Spleen (tissue), 11 donors: ENCODE measurements at regions not wholly inside any gene's neighbourhood (a gene's known extent, or its start where the extent isn't known, plus 50 kb on each side); places are given as distances from the start of the nearest gene placed in this dataset.
A peak's percentile ranks its signal among the peaks of the same experiment; 100 is the strongest.

Experiments used
- DNase-seq: peaks from one replicate; pipeline ENCODE4 v3.0.0-alpha.2; 2020
- H3K27ac ChIP-seq, 8 donors: fragments of 200-600 bp; sonication (generic) in 7 of 8; 1 replicate in 4 of 8; 2 replicates in 4 of 8; pipeline versions ENCODE4 v1.5.0 to v1.8.0; 2016 to 2021; ENCODE audit warnings: inconsistent platforms in 4 of 8, mild to moderate bottlenecking in 4 of 8, moderate library complexity in 1 of 8
- H3K27me3 ChIP-seq, 7 donors: fragments of 200-600 bp; sonication (generic) in 6 of 7; replicated peaks in 1 of 7; 1 replicate in 4 of 7; 2 replicates in 3 of 7; pipeline versions ENCODE4 v1.5.0 to v1.8.0; 2016 to 2021; ENCODE audit warnings: inconsistent platforms in 3 of 7, mild to moderate bottlenecking in 1 of 7
- H3K36me3 ChIP-seq, 6 donors: fragments of 200-600 bp; sonication (generic) in 5 of 6; 1 replicate in 4 of 6; 2 replicates in 2 of 6; pipeline versions ENCODE4 v1.5.0 to v1.8.0; 2016 to 2021; ENCODE audit warnings: inconsistent platforms in 2 of 6
- H3K4me1 ChIP-seq, 6 donors: fragments of 200-600 bp; sonication (generic) in 5 of 6; 1 replicate in 3 of 6; 2 replicates in 3 of 6; pipeline versions ENCODE4 v1.5.0 to v1.8.0; 2016 to 2021; ENCODE audit warnings: inconsistent platforms in 3 of 6
- H3K4me3 ChIP-seq, 8 donors: fragments of 200-600 bp; sonication (generic) in 7 of 8; 1 replicate in 4 of 8; 2 replicates in 4 of 8; pipeline versions ENCODE4 v1.5.0 to v1.8.0; 2016 to 2021; ENCODE audit warnings: inconsistent platforms in 4 of 8, mild to moderate bottlenecking in 4 of 8, moderate library complexity in 2 of 8
- H3K9me3 ChIP-seq, 8 donors: fragments of 200-600 bp; sonication (generic) in 7 of 8; 1 replicate in 4 of 8; 2 replicates in 4 of 8; pipeline versions ENCODE4 v1.5.0 to v1.8.0; 2016 to 2021; ENCODE audit warnings: inconsistent platforms in 4 of 8
- POLR2A ChIP-seq, 3 donors: fragments of 450-650 bp; IDR thresholded peaks; one replicate each; pipeline ENCODE4 v1.5.1; 2017; ENCODE audit warnings: antibody characterized with exemption in 3 of 3, mild to moderate bottlenecking in 1 of 3
- POLR2AphosphoS5 ChIP-seq, 3 donors: sonication (generic); formaldehyde crosslinking; IDR thresholded peaks; one replicate each; pipeline ENCODE4 v1.5.1; 2017; ENCODE audit warnings: antibody characterized with exemption in 3 of 3
- WGBS, 5 donors: extraction: QIAGEN DNeasy Blood & Tissue Kit in 3 of 5; methylation state at CpG; one replicate each; pipeline versions ENCODE4 v1.1.5 to v1.1.7; 2013 to 2018; 5-methylcytosine and 5-hydroxymethylcytosine counted together
- intact Hi-C: fragments of 100-400 bp; cut with DNase I; formaldehyde crosslinking; loops from one replicate; pipeline ENCODE4 v1.15.0; 2023; ENCODE audit warnings: low total_unique reads
- TF ChIP-seq, protein P1 (sequence below), 11 experiments: fragments of 200-600 bp in 7 of 11; fragments of 450-650 bp in 4 of 11; sonication (generic) in 4 of 11; IDR thresholded peaks in 8 of 11; conservative IDR thresholded peaks in 3 of 11; 1 replicate in 7 of 11; 2 replicates in 4 of 11; pipeline versions ENCODE4 v1.4.0 to v1.8.0; 2016 to 2021; ENCODE audit warnings: antibody characterized with exemption in 11 of 11, inconsistent platforms in 4 of 11, mild to moderate bottlenecking in 1 of 11
- donor health status: healthy with polysubstance abuse.
- donor health status: DM: no; HTN: no; CAD: no; lungs with moderate emphysema.
- donor health status: DM: no; HTN: no; CAD: no.
- donor health status: Bipolar disorder and iron deficiency.
- donor health status: healthy.
- donor health status: DM: no; HTN: no; CAD: no.
- donor health status: DM: yes; HTN: yes; CAD: no.

DNA sequence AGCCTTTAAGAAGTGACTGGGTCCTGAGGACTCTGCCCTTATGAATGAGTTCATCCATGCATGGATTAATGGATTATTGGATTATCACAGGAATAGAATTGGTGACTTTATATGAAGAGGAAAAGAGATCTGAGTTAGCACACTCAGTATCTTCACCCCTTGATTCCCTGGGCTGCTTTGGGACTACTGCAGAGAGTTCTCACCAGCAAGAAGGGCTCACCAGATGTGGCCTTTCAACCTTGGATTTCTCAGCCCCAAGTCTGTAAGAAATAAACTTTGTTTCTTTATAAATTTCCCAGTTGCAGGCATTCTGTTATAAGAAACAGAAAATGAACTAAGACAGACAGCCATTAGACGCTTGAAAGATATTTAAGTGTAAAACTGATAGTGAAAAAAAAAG is 509.2 kb downstream of the FLRT2 start:
- no peak for DNase-seq
- Histone ChIP-seq H3K4me1 (no peaks in the 10 kb centered on the region), H3K27me3 (no peaks in the 10 kb centered on the region), H3K36me3 (no peaks in the 10 kb centered on the region), H3K4me3 (no peak overlapping the region), H3K9me3 (peaks cover 0 to 14% (median 9%) of the 10 kb centered on the region in 8 donors), H3K27ac (no peak overlapping the region)
- TF ChIP-seq, protein P1, sequence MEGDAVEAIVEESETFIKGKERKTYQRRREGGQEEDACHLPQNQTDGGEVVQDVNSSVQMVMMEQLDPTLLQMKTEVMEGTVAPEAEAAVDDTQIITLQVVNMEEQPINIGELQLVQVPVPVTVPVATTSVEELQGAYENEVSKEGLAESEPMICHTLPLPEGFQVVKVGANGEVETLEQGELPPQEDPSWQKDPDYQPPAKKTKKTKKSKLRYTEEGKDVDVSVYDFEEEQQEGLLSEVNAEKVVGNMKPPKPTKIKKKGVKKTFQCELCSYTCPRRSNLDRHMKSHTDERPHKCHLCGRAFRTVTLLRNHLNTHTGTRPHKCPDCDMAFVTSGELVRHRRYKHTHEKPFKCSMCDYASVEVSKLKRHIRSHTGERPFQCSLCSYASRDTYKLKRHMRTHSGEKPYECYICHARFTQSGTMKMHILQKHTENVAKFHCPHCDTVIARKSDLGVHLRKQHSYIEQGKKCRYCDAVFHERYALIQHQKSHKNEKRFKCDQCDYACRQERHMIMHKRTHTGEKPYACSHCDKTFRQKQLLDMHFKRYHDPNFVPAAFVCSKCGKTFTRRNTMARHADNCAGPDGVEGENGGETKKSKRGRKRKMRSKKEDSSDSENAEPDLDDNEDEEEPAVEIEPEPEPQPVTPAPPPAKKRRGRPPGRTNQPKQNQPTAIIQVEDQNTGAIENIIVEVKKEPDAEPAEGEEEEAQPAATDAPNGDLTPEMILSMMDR (IDR thresholded peaks at IDR 0.05 in 8 of 11, conservative IDR thresholded peaks at IDR 0.05 in 3 of 11) = no peak
- TF ChIP-seq POLR2AphosphoS5 (IDR thresholded peaks at IDR 0.05) (no peak), POLR2A (IDR thresholded peaks at IDR 0.05) (no peak)
- intact Hi-C loops = no loop called here
- WGBS, 5 donors = 90 to 100% (median 98%) methylated on average over 1 of the region's 1 CpG

DNA sequence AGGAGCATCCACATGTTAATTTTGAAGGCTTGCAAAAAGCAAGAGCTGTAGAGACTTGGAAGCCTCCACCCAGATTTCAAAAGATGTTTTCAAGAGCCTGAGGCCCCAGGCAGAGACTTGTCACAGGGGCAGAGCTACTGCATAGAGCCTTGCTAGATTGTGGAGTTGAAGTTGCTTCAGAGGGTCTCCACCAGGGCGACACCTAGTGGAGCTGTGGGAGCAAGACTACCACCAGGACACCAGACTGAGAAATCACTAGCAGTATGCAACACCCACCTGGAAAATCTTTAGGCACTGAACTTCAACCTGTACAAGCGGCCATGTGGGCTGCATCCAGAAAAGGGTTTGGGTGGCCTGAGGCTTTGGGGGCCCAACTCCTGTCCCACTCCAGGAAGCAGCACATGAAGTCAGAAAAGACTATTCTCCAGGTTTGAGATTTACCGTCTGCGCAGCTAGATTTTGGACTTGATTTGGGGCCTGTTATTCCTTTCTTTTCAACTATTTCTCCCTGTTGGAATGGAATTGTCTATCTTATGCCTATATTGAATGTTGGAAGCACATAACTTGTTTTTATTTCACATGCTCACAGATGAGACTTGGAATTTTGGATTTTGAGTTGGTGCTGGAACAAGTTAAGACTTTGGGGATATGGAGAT is 508.6 kb downstream of the FLRT2 start:
- H3K27ac ChIP-seq = no peak overlapping the region
- no peaks in the 10 kb centered on the region for H3K4me1 ChIP-seq
- intact Hi-C loops = no loop called here
- WGBS, 5 donors = 65 to 71% (median 66%) methylated on average over 4 of the region's 4 CpGs
- peaks cover 0 to 14% (median 9%) of the 10 kb centered on the region in 8 donors for H3K9me3 ChIP-seq
- no peaks in the 10 kb centered on the region for H3K36me3 ChIP-seq
- no peak overlapping the region for H3K4me3 ChIP-seq
- peak; percentile 75 for DNase-seq
- TF ChIP-seq, protein P1 (IDR thresholded peaks at IDR 0.05 in 8 of 11, conservative IDR thresholded peaks at IDR 0.05 in 3 of 11) = peak in 10 of 11 experiments; percentile 6 to 71 (median 51)
- no peak for TF ChIP-seq POLR2AphosphoS5 (IDR thresholded peaks at IDR 0.05)
- H3K27me3 ChIP-seq = no peaks in the 10 kb centered on the region

DNA sequence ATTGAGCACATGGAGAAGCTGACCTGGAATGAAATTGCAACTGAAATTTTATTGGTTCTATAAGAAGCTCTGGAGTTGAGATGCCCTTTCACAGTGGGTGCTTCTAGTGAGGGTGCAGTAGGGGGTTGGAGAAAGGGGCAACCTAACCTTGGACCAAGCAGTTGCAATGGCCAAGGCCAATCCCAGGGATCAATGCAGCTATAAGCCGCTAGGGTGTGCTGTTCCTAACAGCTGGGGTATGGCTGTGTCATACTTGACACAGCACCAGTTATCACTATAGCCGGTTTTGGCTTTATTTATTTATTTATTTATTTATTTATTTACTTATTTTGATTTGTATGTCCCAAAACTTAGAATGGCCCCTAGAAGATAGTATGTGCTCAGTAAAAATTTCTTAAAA is 505.9 kb downstream of the FLRT2 start:
- Histone ChIP-seq H3K27ac (no peak overlapping the region), H3K9me3 (no peaks in the 10 kb centered on the region), H3K36me3 (no peaks in the 10 kb centered on the region), H3K4me1 (no peaks in the 10 kb centered on the region), H3K4me3 (no peak overlapping the region), H3K27me3 (no peaks in the 10 kb centered on the region)
- intact Hi-C loops = no loop called here
- WGBS, 5 donors = 55 to 79% (median 72%) methylated on average over 2 of the region's 2 CpGs
- no peak for DNase-seq
- TF ChIP-seq, protein P1 (IDR thresholded peaks at IDR 0.05 in 8 of 11, conservative IDR thresholded peaks at IDR 0.05 in 3 of 11) = peak in 3 of 11 experiments; percentile 24 to 29 (median 26)
- TF ChIP-seq POLR2AphosphoS5 (IDR thresholded peaks at IDR 0.05) (no peak), POLR2A (IDR thresholded peaks at IDR 0.05) (no peak)

DNA sequence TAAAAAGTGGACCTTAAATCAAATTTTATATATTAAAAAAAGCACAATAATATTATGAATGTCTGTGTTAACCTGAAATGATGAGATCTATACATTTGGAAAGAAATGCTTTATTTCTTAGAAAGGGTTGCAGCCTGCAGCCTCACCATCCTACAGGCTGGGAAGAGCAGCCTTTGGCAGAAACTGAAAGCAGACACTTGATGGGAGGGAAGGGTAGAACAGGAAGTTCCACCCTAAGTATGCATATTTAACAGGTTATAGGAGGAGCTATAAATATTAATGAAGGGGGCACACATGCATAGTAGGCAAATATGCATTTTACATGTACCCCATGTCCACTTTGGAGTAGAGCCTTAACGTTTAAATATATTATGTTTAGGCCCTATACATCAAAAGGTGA is 498.0 kb downstream of the FLRT2 start:
- TF ChIP-seq, protein P1 (IDR thresholded peaks at IDR 0.05 in 8 of 11, conservative IDR thresholded peaks at IDR 0.05 in 3 of 11) = no peak
- no peak for TF ChIP-seq POLR2A (IDR thresholded peaks at IDR 0.05)
- no peak for TF ChIP-seq POLR2AphosphoS5 (IDR thresholded peaks at IDR 0.05)
- no peaks in the 10 kb centered on the region for H3K27me3 ChIP-seq
- H3K27ac ChIP-seq = no peak overlapping the region
- no peak overlapping the region for H3K4me3 ChIP-seq
- DNase-seq = no peak
- H3K36me3 ChIP-seq = no peaks in the 10 kb centered on the region
- H3K9me3 ChIP-seq = peaks cover 0 to 27% (median 6%) of the 10 kb centered on the region in 8 donors
- no peaks in the 10 kb centered on the region for H3K4me1 ChIP-seq
- 82 to 94% (median 90%) methylated on average over 1 of the region's 1 CpG for WGBS, 5 donors
- intact Hi-C loops = no loop called here
